ENCODE measurements at regions not wholly inside any gene's neighbourhood (a gene's known extent, or its start where the extent isn't known, plus 50 kb on each side); places are given as distances from the start of the nearest gene placed in this dataset.

DNA sequence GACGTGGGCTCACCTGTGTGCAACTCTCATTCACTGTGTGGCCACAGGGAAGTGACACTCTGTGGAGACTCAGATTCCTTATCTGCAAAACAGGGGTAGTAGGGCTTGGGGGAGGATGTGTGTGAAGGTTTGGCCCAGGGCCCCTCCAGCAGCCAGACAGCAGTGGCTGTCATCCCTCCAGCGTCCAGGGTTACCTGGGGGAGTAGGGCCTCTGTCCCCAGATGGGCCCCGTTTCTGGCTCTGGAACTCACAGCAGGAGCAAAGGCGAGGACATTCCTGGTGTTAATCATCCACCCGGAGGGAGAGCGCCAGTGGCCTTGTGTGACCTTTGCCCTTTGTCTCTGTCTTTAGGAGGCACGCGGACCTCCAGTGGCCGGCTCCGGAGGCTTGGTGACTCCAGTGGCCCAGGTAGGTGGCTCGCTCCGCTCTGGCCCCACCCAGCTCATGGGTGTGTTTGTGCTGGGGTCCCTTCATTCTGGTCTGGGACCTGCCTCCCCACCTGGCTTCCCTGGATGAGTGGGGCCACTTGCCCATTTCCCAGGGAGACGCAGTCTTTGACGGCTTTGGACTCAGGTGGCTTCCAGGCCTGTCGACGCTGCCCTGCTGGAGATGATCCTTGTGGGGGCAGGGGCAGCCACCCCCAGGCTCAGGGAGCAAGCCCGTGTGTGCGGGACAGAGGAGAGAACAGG, 166.2 kb downstream of the SEC14L1 start (continued):
- TF ChIP-seq, protein P1, sequence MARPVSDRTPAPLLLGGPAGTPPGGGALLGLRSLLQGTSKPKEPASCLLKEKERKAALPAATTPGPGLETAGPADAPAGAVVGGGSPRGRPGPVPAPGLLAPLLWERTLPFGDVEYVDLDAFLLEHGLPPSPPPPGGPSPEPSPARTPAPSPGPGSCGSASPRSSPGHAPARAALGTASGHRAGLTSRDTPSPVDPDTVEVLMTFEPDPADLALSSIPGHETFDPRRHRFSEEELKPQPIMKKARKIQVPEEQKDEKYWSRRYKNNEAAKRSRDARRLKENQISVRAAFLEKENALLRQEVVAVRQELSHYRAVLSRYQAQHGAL (CRISPR knock-in tag; IDR thresholded peaks at IDR 0.05; ENCODE audit: not compliant biosample characterization), result peak; percentile 34
- TF ChIP-seq THAP11 (CRISPR knock-in tag; IDR thresholded peaks at IDR 0.05) (peak; percentile 76), SNAI1 (CRISPR knock-in tag; IDR thresholded peaks at IDR 0.05; ENCODE audit: borderline replicate concordance) (peak; percentile 51; the same call in 1 of the 2 replicates), KLF16 (CRISPR knock-in tag; IDR thresholded peaks at IDR 0.05) (peak in 1 of 2 experiments; percentile 78; a peak in 1 of 4 replicates), ZFP36L1 (CRISPR knock-in tag; IDR thresholded peaks at IDR 0.05) (no peak), NFIB (CRISPR knock-in tag; IDR thresholded peaks at IDR 0.05; ENCODE audit: borderline replicate concordance) (no peak), PHF5A (CRISPR knock-in tag; IDR thresholded peaks at IDR 0.05; ENCODE audit: low read depth, unreplicated experiment) (peak; percentile 75), U2AF1 (optimal IDR thresholded peaks at IDR 0.05; ENCODE audit: low read depth, low read length) (no peak), SRSF1 (optimal IDR thresholded peaks at IDR 0.05; ENCODE audit: low read depth, low read length) (peak; percentile 50), RAD21 (CRISPR knock-in tag; IDR thresholded peaks at IDR 0.05) (peak; percentile 73), FOSL2 (CRISPR knock-in tag; IDR thresholded peaks at IDR 0.05) (peak; percentile 84), RXRA (CRISPR knock-in tag; IDR thresholded peaks at IDR 0.05) (peak; percentile 99)
- TF ChIP-seq, protein P2, sequence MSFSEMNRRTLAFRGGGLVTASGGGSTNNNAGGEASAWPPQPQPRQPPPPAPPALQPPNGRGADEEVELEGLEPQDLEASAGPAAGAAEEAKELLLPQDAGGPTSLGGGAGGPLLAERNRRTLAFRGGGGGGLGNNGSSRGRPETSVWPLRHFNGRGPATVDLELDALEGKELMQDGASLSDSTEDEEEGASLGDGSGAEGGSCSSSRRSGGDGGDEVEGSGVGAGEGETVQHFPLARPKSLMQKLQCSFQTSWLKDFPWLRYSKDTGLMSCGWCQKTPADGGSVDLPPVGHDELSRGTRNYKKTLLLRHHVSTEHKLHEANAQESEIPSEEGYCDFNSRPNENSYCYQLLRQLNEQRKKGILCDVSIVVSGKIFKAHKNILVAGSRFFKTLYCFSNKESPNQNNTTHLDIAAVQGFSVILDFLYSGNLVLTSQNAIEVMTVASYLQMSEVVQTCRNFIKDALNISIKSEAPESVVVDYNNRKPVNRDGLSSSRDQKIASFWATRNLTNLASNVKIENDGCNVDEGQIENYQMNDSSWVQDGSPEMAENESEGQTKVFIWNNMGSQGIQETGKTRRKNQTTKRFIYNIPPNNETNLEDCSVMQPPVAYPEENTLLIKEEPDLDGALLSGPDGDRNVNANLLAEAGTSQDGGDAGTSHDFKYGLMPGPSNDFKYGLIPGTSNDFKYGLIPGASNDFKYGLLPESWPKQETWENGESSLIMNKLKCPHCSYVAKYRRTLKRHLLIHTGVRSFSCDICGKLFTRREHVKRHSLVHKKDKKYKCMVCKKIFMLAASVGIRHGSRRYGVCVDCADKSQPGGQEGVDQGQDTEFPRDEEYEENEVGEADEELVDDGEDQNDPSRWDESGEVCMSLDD (CRISPR knock-in tag; IDR thresholded peaks at IDR 0.05; ENCODE audit: borderline replicate concordance), result peak; percentile 95
- TF ChIP-seq, protein P3, sequence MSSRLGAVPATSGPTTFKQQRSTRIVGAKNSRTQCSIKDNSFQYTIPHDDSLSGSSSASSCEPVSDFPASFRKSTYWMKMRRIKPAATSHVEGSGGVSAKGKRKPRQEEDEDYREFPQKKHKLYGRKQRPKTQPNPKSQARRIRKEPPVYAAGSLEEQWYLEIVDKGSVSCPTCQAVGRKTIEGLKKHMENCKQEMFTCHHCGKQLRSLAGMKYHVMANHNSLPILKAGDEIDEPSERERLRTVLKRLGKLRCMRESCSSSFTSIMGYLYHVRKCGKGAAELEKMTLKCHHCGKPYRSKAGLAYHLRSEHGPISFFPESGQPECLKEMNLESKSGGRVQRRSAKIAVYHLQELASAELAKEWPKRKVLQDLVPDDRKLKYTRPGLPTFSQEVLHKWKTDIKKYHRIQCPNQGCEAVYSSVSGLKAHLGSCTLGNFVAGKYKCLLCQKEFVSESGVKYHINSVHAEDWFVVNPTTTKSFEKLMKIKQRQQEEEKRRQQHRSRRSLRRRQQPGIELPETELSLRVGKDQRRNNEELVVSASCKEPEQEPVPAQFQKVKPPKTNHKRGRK (CRISPR knock-in tag; IDR thresholded peaks at IDR 0.05), result no peak
- TF ChIP-seq, protein P4, sequence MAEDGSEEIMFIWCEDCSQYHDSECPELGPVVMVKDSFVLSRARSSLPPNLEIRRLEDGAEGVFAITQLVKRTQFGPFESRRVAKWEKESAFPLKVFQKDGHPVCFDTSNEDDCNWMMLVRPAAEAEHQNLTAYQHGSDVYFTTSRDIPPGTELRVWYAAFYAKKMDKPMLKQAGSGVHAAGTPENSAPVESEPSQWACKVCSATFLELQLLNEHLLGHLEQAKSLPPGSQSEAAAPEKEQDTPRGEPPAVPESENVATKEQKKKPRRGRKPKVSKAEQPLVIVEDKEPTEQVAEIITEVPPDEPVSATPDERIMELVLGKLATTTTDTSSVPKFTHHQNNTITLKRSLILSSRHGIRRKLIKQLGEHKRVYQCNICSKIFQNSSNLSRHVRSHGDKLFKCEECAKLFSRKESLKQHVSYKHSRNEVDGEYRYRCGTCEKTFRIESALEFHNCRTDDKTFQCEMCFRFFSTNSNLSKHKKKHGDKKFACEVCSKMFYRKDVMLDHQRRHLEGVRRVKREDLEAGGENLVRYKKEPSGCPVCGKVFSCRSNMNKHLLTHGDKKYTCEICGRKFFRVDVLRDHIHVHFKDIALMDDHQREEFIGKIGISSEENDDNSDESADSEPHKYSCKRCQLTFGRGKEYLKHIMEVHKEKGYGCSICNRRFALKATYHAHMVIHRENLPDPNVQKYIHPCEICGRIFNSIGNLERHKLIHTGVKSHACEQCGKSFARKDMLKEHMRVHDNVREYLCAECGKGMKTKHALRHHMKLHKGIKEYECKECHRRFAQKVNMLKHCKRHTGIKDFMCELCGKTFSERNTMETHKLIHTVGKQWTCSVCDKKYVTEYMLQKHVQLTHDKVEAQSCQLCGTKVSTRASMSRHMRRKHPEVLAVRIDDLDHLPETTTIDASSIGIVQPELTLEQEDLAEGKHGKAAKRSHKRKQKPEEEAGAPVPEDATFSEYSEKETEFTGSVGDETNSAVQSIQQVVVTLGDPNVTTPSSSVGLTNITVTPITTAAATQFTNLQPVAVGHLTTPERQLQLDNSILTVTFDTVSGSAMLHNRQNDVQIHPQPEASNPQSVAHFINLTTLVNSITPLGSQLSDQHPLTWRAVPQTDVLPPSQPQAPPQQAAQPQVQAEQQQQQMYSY (CRISPR knock-in tag; IDR thresholded peaks at IDR 0.05), result no peak
- TF ChIP-seq, protein P5, sequence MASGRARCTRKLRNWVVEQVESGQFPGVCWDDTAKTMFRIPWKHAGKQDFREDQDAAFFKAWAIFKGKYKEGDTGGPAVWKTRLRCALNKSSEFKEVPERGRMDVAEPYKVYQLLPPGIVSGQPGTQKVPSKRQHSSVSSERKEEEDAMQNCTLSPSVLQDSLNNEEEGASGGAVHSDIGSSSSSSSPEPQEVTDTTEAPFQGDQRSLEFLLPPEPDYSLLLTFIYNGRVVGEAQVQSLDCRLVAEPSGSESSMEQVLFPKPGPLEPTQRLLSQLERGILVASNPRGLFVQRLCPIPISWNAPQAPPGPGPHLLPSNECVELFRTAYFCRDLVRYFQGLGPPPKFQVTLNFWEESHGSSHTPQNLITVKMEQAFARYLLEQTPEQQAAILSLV (CRISPR knock-in tag; IDR thresholded peaks at IDR 0.05; ENCODE audit: borderline replicate concordance), result peak; percentile 90; the same call in 1 of the 2 replicates
- TF ChIP-seq, protein P6, sequence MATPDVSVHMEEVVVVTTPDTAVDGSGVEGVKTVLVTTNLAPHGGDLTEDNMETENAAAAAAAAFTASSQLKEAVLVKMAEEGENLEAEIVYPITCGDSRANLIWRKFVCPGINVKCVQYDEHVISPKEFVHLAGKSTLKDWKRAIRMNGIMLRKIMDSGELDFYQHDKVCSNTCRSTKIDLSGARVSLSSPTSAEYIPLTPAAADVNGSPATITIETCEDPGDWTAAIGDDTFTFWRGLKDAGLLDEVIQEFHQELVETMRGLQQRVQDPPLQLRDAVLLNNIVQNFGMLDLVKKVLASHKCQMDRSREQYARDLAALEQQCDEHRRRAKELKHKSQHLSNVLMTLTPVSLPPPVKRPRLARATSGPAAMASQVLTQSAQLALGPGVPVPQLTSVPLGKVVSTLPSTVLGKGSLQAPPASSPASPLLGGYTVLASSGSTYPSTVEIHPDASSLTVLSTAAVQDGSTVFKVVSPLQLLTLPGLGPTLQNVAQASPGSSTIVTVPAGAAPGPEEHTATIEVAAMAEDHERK (CRISPR knock-in tag; IDR thresholded peaks at IDR 0.05; ENCODE audit: low read depth), result no peak

Measured in HepG2 (cell line).